Sigmoid colon (tissue), 4 donors: ENCODE measurements at regions not wholly inside any gene's neighbourhood (a gene's known extent, or its start where the extent isn't known, plus 50 kb on each side); places are given as distances from the start of the nearest gene placed in this dataset.

ENCODE experiments used
- CTCF ChIP-seq, 4 experiments: fragments of 450-650 bp in 3 of 4; fragments of 200-600 bp in 1 of 4; IDR thresholded peaks; one replicate each; pipeline ENCODE4 v1.5.1; 2016 to 2019; ENCODE audit warnings: antibody characterized with exemption in 4 of 4, mild to moderate bottlenecking in 3 of 4, moderate library complexity in 2 of 4
- EP300 ChIP-seq, 4 donors: sonication (generic); formaldehyde crosslinking; IDR thresholded peaks; one replicate each; pipeline ENCODE4 v1.6.1; 2017; ENCODE audit warnings: antibody characterized with exemption in 4 of 4
- POLR2A ChIP-seq, 2 donors: fragments of 450-650 bp; IDR thresholded peaks; one replicate each; pipeline ENCODE4 v1.6.1; 2016; ENCODE audit warnings: antibody characterized with exemption in 2 of 2, mild to moderate bottlenecking in 2 of 2, moderate library complexity in 2 of 2

GRCh38 chr3:78283994-78284393, 1244.1 kb downstream of the ROBO2 start:
- TF ChIP-seq CTCF (IDR thresholded peaks at IDR 0.05) = no peak
- TF ChIP-seq EP300 (IDR thresholded peaks at IDR 0.05) = no peak
- TF ChIP-seq POLR2A (IDR thresholded peaks at IDR 0.05) = no peak
